Loucy (cell line): ENCODE measurements at regions not wholly inside any gene's neighbourhood (a gene's known extent, or its start where the extent isn't known, plus 50 kb on each side); places are given as distances from the start of the nearest gene placed in this dataset.

Source experiments
- CTCF ChIP-seq: fragments of 200-600 bp; sonication (generic); conservative IDR thresholded peaks from 2 replicates; pipeline ENCODE4 v1.5.1; 2014; ENCODE audit warnings: mild to moderate bottlenecking, antibody characterized with exemption, low read length
- EZH2phosphoT487 ChIP-seq: fragments of 200-600 bp; IDR thresholded peaks from 2 replicates; pipeline ENCODE4 v1.6.1; 2018; ENCODE audit warnings: antibody characterized with exemption, mild to moderate bottlenecking, moderate library complexity, borderline replicate concordance

- TF ChIP-seq CTCF (no peak), EZH2phosphoT487 (no peak)
Measured at GRCh38 chr12:67816269-67816668, 167.7 kb downstream of the DYRK2 start.
